Glutamatergic neuron (in vitro differentiated cells): ENCODE measurements at regions not wholly inside any gene's neighbourhood (a gene's known extent, or its start where the extent isn't known, plus 50 kb on each side); places are given as distances from the start of the nearest gene placed in this dataset.

Experiments used
- DNase-seq: peaks from one replicate; pipeline ENCODE4 v3.0.0; 2022
- H3K27ac Mint-ChIP-seq: one replicate; pipeline ENCODE4 v1.8.0; 2020; ENCODE audit warnings: mild to moderate bottlenecking, mixed read lengths, inconsistent platforms; ENCODE audit not compliant: unreplicated experiment
- H3K27me3 Mint-ChIP-seq: one replicate; pipeline ENCODE4 v1.8.0; 2020; ENCODE audit warnings: mild to moderate bottlenecking, moderate library complexity, mixed read lengths, inconsistent platforms; ENCODE audit not compliant: unreplicated experiment
- H3K36me3 Mint-ChIP-seq: one replicate; pipeline ENCODE4 v1.8.0; 2020; ENCODE audit warnings: mild to moderate bottlenecking, mixed read lengths, inconsistent platforms; ENCODE audit not compliant: unreplicated experiment
- H3K4me1 Mint-ChIP-seq: one replicate; pipeline ENCODE4 v1.8.0; 2020; ENCODE audit warnings: mild to moderate bottlenecking, low read depth, mixed read lengths, inconsistent platforms; ENCODE audit not compliant: unreplicated experiment
- H3K4me3 Mint-ChIP-seq: one replicate; pipeline ENCODE4 v1.8.0; 2020; ENCODE audit warnings: mild to moderate bottlenecking, mixed read lengths, inconsistent platforms; ENCODE audit not compliant: unreplicated experiment
- H3K9me3 Mint-ChIP-seq: one replicate; pipeline ENCODE4 v1.8.0; 2020; ENCODE audit warnings: mild to moderate bottlenecking, moderate library complexity, mixed read lengths, inconsistent platforms; ENCODE audit not compliant: unreplicated experiment
- TF ChIP-seq, protein P1 (sequence below): fragments of 200-600 bp; sonication (generic); IDR thresholded peaks from one replicate; pipeline ENCODE4 v1.5.0; 2021; ENCODE audit not compliant: partially characterized antibody, unreplicated experiment

DNA sequence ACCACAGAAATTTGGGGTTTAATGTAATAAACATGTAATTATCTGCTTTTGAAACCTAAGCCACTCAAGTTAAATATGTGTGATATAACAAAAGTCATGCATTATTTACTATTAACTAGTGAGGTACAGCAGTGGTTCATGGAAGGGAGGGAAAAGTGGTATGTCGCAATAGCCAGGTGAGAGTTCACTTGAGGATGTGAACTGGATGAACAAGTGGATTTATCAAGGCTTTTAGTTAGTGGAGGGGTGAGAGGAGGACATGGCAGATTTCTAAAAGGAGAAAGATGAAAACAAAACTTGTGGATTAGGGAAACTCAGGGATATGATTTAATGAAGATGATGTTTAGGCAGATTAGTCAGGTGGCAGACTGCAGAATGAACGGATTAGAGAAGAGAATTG lies 141.3 kb upstream of the NFIB start:
- Mint-ChIP-seq H3K9me3 (no peaks in the 10 kb centered on the region), H3K4me1 (peaks cover 2% of the 10 kb centered on the region), H3K4me3 (no peak overlapping the region), H3K27ac (no peak overlapping the region), H3K27me3 (no peaks in the 10 kb centered on the region), H3K36me3 (no peaks in the 10 kb centered on the region)
- TF ChIP-seq, protein P1, sequence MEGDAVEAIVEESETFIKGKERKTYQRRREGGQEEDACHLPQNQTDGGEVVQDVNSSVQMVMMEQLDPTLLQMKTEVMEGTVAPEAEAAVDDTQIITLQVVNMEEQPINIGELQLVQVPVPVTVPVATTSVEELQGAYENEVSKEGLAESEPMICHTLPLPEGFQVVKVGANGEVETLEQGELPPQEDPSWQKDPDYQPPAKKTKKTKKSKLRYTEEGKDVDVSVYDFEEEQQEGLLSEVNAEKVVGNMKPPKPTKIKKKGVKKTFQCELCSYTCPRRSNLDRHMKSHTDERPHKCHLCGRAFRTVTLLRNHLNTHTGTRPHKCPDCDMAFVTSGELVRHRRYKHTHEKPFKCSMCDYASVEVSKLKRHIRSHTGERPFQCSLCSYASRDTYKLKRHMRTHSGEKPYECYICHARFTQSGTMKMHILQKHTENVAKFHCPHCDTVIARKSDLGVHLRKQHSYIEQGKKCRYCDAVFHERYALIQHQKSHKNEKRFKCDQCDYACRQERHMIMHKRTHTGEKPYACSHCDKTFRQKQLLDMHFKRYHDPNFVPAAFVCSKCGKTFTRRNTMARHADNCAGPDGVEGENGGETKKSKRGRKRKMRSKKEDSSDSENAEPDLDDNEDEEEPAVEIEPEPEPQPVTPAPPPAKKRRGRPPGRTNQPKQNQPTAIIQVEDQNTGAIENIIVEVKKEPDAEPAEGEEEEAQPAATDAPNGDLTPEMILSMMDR, result no peak
- DNase-seq, result no peak

DNA sequence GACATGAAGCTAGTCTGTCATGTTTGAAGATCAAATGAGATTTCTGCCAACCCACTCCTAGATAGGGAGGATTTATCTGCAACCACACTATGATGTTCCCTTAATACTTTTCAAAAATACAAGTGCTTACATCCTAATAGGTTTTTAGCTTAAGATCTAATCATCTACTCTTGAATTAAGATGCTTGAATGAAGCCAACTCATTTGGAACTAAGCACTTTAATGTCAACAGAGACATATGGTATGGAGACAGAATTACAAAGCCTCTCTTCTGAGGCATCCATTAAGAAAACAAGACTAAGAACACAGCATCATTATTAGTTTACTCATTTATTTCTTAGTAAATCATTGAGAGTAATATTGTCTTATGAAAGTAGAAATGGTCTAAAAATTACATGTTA lies 139.3 kb upstream of the NFIB start:
- no peaks in the 10 kb centered on the region for H3K9me3 Mint-ChIP-seq
- DNase-seq, result no peak
- no peak overlapping the region for H3K27ac Mint-ChIP-seq
- H3K4me3 Mint-ChIP-seq, result no peak overlapping the region
- TF ChIP-seq, protein P1, result no peak
- no peaks in the 10 kb centered on the region for H3K36me3 Mint-ChIP-seq
- no peaks in the 10 kb centered on the region for H3K27me3 Mint-ChIP-seq
- H3K4me1 Mint-ChIP-seq, result peaks cover 2% of the 10 kb centered on the region

DNA sequence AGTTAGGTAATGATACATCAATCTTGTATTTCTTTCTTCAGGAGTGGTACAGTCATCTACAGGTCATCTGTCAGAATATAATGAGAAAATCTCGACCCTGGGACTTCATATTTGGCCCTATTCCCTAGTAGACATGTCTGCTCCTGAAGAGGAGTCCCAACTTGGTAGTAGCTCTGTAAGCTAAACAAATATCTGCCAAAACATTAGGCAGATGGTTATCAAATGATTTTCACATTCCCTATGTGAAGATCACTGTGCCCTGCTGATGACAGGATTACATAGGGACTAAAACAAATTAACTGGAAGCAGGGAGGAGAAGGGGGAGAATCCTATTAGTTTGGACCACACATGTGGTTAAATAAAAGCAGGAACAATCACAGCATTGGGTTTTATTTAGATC lies 138.6 kb upstream of the NFIB start:
- TF ChIP-seq, protein P1, result no peak
- Mint-ChIP-seq H3K9me3 (no peaks in the 10 kb centered on the region), H3K36me3 (no peaks in the 10 kb centered on the region), H3K4me1 (peaks cover 2% of the 10 kb centered on the region), H3K27me3 (no peaks in the 10 kb centered on the region), H3K4me3 (no peak overlapping the region), H3K27ac (no peak overlapping the region)
- no peak for DNase-seq

DNA sequence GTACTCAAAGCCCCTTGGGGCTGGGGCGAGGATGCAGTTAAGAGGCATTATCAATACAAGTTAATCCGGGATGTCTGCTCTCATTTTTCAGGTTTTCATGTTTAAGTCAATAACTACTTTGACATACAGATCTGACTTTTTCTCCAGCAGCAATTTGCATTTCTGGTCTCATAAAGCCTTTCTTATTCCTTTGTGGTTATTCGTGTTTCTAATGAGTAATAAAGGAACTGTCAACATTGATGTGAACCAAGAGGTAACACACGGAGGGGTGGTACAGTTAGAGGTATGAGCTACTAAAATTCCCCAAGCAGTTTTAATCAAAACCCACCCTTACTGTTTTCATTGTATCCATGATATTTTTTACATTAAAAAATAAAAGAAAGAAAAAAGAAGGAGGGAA lies 138.0 kb upstream of the NFIB start:
- Mint-ChIP-seq H3K4me1 (peaks cover 2% of the 10 kb centered on the region), H3K27ac (no peak overlapping the region), H3K27me3 (no peaks in the 10 kb centered on the region), H3K36me3 (no peaks in the 10 kb centered on the region), H3K9me3 (no peaks in the 10 kb centered on the region), H3K4me3 (no peak overlapping the region)
- no peak for DNase-seq
- TF ChIP-seq, protein P1, result no peak

DNA sequence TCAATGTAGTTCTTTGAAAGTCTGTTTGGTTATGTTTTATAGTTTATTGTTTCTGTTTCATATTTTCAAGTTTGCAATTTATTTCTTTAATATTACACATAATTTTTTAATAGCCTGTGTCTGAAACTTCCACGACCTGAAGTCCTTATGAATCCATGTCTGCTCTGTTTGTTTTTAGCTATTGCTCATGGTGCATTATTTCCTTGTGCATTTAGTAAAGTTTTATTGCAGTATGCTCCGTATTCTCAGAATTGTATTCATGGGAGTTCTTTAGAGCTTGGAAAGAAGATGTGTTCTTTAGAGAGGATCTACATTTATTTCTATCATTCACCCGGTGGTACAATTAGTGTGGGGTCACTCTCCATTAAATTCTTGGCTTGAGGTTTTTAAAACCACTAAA lies 133.2 kb upstream of the NFIB start:
- Mint-ChIP-seq H3K9me3 (no peaks in the 10 kb centered on the region), H3K27ac (no peak overlapping the region), H3K36me3 (no peaks in the 10 kb centered on the region), H3K4me3 (no peak overlapping the region), H3K27me3 (no peaks in the 10 kb centered on the region), H3K4me1 (peaks cover 2% of the 10 kb centered on the region)
- DNase-seq, result no peak
- TF ChIP-seq, protein P1, result no peak
